ENCODE measurements at regions not wholly inside any gene's neighbourhood (a gene's known extent, or its start where the extent isn't known, plus 50 kb on each side); places are given as distances from the start of the nearest gene placed in this dataset.

DNA sequence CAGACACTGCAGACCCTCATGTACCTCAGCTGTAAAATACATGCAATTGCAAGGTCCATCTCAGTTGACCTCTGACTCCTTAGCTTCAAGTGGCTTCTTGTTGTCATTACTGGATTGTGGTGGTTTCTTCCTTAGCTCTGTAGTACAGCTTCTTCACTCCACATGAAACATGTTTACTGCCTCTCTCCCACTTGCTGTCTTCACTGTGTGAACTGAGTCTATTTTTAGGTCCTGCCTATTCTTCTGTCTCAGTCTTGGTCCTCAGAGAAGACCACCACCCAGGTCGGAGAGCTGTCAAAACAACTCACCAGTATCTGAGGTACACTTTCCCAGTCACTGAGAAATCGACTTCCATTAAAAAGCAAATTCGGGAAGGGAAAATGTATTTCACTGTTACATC is 50.2 kb upstream of the EYA4 start:
- no peak for FAIRE-seq

GRCh38 chr6:133191323-133191722 is 49.8 kb upstream of the EYA4 start:
- FAIRE-seq = no peak

Measured in A204.1 (cell line).